ENCODE measurements at regions not wholly inside any gene's neighbourhood (a gene's known extent, or its start where the extent isn't known, plus 50 kb on each side); places are given as distances from the start of the nearest gene placed in this dataset.
A peak's percentile ranks its signal among the peaks of the same experiment; 100 is the strongest.

DNA sequence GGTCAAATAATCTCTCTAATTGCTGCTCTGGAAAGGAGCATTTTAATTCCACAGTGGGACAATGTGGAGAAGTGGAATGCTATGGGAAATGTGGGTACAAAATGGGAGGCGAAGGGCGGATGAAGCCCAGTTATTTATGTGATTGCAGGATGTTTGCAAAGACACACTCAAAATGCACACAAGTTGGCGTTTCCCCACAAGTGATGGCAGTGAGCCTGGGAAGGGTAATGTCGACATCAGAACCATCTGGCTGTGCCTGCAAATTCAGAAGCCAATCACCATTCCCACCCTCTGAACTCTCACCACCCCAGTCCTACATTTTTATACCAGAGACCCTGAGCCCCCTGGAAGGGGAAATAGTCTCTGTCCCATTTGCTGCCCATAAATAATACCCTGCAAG lies 201.1 kb downstream of the SOX9 start:
- Histone ChIP-seq H3K9me3 (ENCODE audit: control insufficient read depth, insufficient read depth, low read length) (no peaks in the 10 kb centered on the region), H3K27me3 (ENCODE audit: control insufficient read depth, insufficient read depth, low read length) (no peaks in the 10 kb centered on the region), H3K4me1 (ENCODE audit: control insufficient read depth, insufficient read depth, low read length) (no peaks in the 10 kb centered on the region), H3K4me3 (ENCODE audit: low read depth, low read length) (no peak overlapping the region), H3K36me3 (ENCODE audit: control insufficient read depth, insufficient read depth, low read length) (no peaks in the 10 kb centered on the region), H3K27ac (ENCODE audit: low read depth, low read length) (no peak overlapping the region)
- 90% methylated on average over 2 of the region's 4 CpGs for WGBS (ENCODE audit: insufficient coverage)
- peak in 1 of 6 donors; percentile 46 for DNase-seq (ENCODE audit: low read depth in 4 of 6, low spot score in 6 of 6)

DNA sequence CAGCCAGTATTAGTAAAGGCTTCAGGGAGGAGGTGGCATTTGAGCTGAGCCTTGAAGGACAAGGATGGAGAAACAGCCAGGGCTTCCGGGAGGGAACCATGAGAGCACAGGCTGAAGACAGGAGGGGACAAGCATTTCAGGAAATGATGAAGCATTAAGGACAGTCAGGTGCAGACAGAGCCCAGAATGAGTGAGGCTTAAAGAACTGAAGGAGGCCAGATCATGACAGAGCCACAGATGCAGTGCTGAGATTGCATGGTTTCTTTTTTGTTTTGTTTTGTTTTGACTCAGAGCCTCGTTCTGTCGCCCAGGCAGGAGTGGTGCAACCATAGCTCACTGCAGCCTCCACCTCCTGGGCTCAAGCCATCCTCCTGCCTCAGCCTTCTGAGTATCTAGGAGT lies 211.5 kb downstream of the SOX9 start:
- Histone ChIP-seq H3K4me3 (ENCODE audit: low read depth, low read length) (no peak overlapping the region), H3K4me1 (ENCODE audit: control insufficient read depth, insufficient read depth, low read length) (peaks cover 7% of the 10 kb centered on the region), H3K27ac (ENCODE audit: low read depth, low read length) (no peak overlapping the region), H3K27me3 (ENCODE audit: control insufficient read depth, insufficient read depth, low read length) (no peaks in the 10 kb centered on the region), H3K9me3 (ENCODE audit: control insufficient read depth, insufficient read depth, low read length) (no peaks in the 10 kb centered on the region), H3K36me3 (ENCODE audit: control insufficient read depth, insufficient read depth, low read length) (no peaks in the 10 kb centered on the region)
- WGBS (ENCODE audit: insufficient coverage), result 83% methylated on average over 3 of the region's 3 CpGs
- DNase-seq (ENCODE audit: low read depth in 4 of 6, low spot score in 6 of 6), result no peak

DNA sequence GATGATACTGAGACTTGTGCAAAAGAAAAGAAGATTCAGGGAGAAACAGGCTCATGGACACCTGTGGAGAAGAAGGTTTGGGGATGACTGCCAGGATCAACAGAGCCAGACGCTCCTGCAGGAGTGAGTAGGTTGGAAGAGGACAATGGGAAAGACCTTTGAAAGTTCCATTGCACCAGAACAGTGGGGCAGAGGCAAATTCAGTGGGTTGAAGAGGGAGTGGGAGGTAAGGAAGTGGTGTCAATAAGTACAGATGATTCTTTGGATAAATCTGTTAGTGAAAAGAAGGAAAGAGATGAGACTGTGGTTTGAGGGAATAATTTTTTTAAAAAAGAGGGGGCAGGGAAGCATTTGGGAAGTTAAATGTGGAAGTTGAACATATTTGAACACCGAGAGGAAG lies 212.8 kb downstream of the SOX9 start:
- Histone ChIP-seq H3K36me3 (ENCODE audit: control insufficient read depth, insufficient read depth, low read length) (no peaks in the 10 kb centered on the region), H3K27ac (ENCODE audit: low read depth, low read length) (no peak overlapping the region), H3K27me3 (ENCODE audit: control insufficient read depth, insufficient read depth, low read length) (no peaks in the 10 kb centered on the region), H3K4me1 (ENCODE audit: control insufficient read depth, insufficient read depth, low read length) (peaks cover 12% of the 10 kb centered on the region), H3K9me3 (ENCODE audit: control insufficient read depth, insufficient read depth, low read length) (no peaks in the 10 kb centered on the region), H3K4me3 (ENCODE audit: low read depth, low read length) (no peak overlapping the region)
- DNase-seq (ENCODE audit: low read depth in 4 of 6, low spot score in 6 of 6), result no peak
- WGBS (ENCODE audit: insufficient coverage), result 82% methylated on average over 2 of the region's 2 CpGs

DNA sequence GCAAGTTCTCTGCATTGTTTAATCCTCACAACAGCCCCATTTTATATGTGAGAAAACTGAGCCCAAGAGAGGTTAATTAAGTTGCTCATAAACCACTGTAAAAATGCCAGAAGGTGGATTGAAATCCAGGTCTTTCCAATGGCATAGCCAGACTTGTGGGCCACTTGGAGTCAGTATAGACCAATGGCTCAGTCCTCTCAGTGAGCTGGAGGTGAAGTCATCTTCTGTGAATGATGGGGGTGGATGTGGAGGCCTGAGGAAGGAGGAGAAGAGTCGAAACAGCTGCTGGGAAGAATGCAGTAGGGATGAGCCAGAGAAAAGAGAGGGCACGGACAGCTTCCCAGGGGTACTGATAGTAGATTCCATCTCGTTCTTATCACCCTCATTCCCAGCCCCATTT lies 213.4 kb downstream of the SOX9 start:
- Histone ChIP-seq H3K9me3 (ENCODE audit: control insufficient read depth, insufficient read depth, low read length) (no peaks in the 10 kb centered on the region), H3K4me1 (ENCODE audit: control insufficient read depth, insufficient read depth, low read length) (peaks cover 18% of the 10 kb centered on the region), H3K4me3 (ENCODE audit: low read depth, low read length) (no peak overlapping the region), H3K36me3 (ENCODE audit: control insufficient read depth, insufficient read depth, low read length) (no peaks in the 10 kb centered on the region), H3K27ac (ENCODE audit: low read depth, low read length) (no peak overlapping the region), H3K27me3 (ENCODE audit: control insufficient read depth, insufficient read depth, low read length) (no peaks in the 10 kb centered on the region)
- no CpG with 5 or more reads among the region's 3 CpGs for WGBS (ENCODE audit: insufficient coverage)
- DNase-seq (ENCODE audit: low read depth in 4 of 6, low spot score in 6 of 6), result no peak

DNA sequence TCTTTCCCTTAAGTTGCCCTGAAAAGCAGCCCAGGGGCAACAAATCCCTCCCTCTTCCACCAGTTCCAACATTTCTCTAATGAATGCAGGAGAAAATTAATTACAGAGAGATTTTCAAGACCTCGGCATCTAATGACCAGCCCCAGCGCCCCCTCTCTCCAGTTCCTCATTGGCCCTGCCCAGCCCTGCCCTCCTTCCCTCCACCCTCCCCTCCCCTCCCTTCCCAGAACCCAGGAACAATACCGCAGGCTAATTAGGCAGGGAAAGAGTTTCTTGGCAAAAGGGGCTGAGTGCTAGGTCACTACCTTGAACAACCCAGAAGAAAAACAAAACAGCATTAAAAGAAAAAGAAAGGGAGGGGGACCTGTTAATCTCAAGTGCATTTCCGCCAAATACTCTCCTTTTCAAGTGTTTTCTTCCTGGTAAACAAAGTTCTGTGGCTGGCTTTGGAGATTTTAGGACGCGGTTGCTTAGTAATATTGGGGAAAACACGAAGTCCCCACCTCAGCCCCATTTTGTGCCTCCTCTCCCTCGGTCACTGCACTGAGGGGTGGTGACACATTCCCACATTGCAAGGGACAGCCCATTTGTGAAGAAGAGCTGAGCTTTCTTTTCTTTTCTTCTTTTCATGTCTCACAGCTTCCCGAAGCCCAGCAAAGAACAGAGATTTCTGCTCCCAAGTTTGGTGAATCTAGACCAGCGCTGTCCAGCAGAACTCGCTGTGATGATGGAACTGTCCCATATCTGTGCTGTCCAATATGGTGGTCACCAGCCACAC lies 215.4 kb downstream of the SOX9 start:
- no peaks in the 10 kb centered on the region for H3K27me3 ChIP-seq (ENCODE audit: control insufficient read depth, insufficient read depth, low read length)
- H3K27ac ChIP-seq (ENCODE audit: low read depth, low read length), result peak overlapping the region; percentile 44
- no peaks in the 10 kb centered on the region for H3K9me3 ChIP-seq (ENCODE audit: control insufficient read depth, insufficient read depth, low read length)
- H3K4me1 ChIP-seq (ENCODE audit: control insufficient read depth, insufficient read depth, low read length), result peaks cover 21% of the 10 kb centered on the region
- no peaks in the 10 kb centered on the region for H3K36me3 ChIP-seq (ENCODE audit: control insufficient read depth, insufficient read depth, low read length)
- WGBS (ENCODE audit: insufficient coverage), result 86% methylated on average over 3 of the region's 11 CpGs
- no peak overlapping the region for H3K4me3 ChIP-seq (ENCODE audit: low read depth, low read length)
- DNase-seq (ENCODE audit: low read depth in 4 of 6, low spot score in 6 of 6), result peak in 4 of 6 donors; percentile 47 to 86 (median 69)

DNA sequence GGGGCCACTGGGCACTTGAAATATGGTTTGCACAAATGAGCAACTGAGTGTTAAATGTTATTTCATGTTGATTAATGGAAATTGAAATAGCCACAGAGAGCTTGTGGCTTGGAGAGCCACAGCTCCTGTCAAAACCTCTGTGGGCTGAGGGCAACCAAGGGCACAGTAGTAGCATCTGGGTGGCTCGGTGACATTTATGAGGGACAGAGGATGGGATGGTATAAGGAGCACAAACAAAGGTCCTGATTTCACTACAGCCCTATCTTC lies 215.9 kb downstream of the SOX9 start:
- DNase-seq (ENCODE audit: low read depth in 4 of 6, low spot score in 6 of 6), result no peak
- no peaks in the 10 kb centered on the region for H3K9me3 ChIP-seq (ENCODE audit: control insufficient read depth, insufficient read depth, low read length)
- H3K36me3 ChIP-seq (ENCODE audit: control insufficient read depth, insufficient read depth, low read length), result no peaks in the 10 kb centered on the region
- no peaks in the 10 kb centered on the region for H3K27me3 ChIP-seq (ENCODE audit: control insufficient read depth, insufficient read depth, low read length)
- H3K4me1 ChIP-seq (ENCODE audit: control insufficient read depth, insufficient read depth, low read length), result peaks cover 22% of the 10 kb centered on the region
- WGBS (ENCODE audit: insufficient coverage), result no CpG with 5 or more reads among the region's 1 CpG
- no peak overlapping the region for H3K4me3 ChIP-seq (ENCODE audit: low read depth, low read length)
- H3K27ac ChIP-seq (ENCODE audit: low read depth, low read length), result peak overlapping the region; percentile 44

DNA sequence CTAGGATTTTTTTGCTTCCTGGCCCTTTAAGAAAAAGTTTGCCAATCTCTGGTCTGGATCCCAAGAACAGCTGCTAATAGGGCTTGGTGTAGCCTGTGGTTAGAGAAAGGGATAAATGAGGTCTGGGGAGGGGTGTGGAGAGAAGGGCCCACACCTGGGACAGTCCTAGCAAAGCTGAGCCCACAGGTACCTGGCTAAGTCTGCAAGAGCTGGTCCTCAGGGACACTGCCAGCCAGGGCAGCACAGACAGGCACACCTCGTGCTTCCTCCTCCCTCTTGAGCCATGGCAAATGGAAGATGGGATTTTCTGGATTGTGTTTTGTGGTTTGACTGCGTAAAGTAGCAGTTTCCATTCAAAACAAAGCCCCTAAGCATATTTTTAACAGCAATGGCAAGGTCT lies 217.5 kb downstream of the SOX9 start:
- Histone ChIP-seq H3K4me1 (ENCODE audit: control insufficient read depth, insufficient read depth, low read length) (peaks cover 38% of the 10 kb centered on the region), H3K36me3 (ENCODE audit: control insufficient read depth, insufficient read depth, low read length) (no peaks in the 10 kb centered on the region), H3K27ac (ENCODE audit: low read depth, low read length) (no peak overlapping the region), H3K4me3 (ENCODE audit: low read depth, low read length) (no peak overlapping the region), H3K27me3 (ENCODE audit: control insufficient read depth, insufficient read depth, low read length) (no peaks in the 10 kb centered on the region), H3K9me3 (ENCODE audit: control insufficient read depth, insufficient read depth, low read length) (no peaks in the 10 kb centered on the region)
- WGBS (ENCODE audit: insufficient coverage), result no CpG with 5 or more reads among the region's 2 CpGs
- DNase-seq (ENCODE audit: low read depth in 4 of 6, low spot score in 6 of 6), result no peak

DNA sequence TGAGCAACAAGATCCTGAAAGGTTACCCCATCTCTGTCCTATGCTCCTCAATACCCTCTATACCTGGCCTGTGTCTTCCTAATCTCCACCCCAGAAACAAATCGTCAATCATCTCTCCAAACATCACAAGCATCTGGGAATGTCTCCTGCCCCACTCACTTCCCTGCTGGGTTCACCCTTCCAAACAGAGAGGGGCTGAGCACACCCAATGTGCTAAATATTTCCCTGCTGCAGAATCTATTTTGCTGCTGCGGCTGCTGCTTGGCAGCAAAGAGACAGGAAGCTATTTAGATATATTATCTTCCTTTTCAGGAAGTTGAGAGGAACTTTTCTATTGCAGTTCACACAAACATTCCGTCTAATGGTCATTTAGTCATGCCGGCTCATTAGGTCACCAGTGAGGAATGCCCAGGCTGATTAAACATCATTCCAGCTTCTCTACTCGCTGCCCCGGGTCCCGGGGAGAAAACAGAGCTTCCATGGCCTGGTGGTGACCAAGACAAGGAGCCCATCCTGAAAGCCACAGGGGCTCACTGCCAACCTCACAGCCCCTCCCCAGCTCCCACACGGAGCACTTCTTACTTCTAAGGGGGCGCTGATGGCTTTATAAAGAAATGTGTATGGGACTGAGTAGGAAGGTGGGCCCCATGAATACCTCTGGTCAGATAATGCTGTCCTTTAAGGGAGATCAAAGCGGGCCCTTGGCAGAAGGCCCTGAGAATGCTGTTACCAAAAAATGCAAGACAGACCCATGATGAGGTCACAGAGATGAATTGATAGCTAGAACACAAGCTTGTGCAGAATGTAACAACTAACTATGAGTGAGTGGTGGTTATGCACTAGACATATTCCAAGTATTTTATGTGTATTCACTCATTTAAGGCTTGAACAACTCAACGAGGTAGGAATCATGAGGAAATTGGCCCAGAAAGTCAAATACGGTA lies 218.3 kb downstream of the SOX9 start:
- Histone ChIP-seq H3K4me3 (ENCODE audit: low read depth, low read length) (no peak overlapping the region), H3K4me1 (ENCODE audit: control insufficient read depth, insufficient read depth, low read length) (peaks cover 46% of the 10 kb centered on the region), H3K9me3 (ENCODE audit: control insufficient read depth, insufficient read depth, low read length) (no peaks in the 10 kb centered on the region), H3K36me3 (ENCODE audit: control insufficient read depth, insufficient read depth, low read length) (no peaks in the 10 kb centered on the region), H3K27ac (ENCODE audit: low read depth, low read length) (peak overlapping the region; percentile 69), H3K27me3 (ENCODE audit: control insufficient read depth, insufficient read depth, low read length) (no peaks in the 10 kb centered on the region)
- DNase-seq (ENCODE audit: low read depth in 4 of 6, low spot score in 6 of 6), result peak in 2 of 6 donors; percentile 58 to 64
- 46% methylated on average over 6 of the region's 12 CpGs for WGBS (ENCODE audit: insufficient coverage)

DNA sequence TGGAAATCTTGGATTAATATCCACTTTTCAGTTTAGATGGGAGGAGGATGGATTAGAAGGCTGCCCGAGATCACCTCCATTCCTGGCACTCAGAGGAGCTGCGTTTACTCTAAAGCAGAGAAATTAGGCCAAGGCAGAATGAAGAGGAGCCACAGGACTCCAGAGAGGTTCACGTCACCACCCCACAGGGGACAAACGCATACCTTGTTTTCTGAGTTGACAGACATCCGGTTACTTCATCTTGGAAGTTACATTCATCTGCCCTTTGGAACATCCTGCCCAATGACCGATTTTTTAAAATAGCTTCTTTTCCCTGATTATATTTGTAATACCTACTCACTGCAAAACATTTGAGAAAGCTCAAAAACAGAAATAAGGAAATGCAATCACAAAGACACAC lies 220.0 kb downstream of the SOX9 start:
- Histone ChIP-seq H3K27me3 (ENCODE audit: control insufficient read depth, insufficient read depth, low read length) (no peaks in the 10 kb centered on the region), H3K27ac (ENCODE audit: low read depth, low read length) (no peak overlapping the region), H3K4me1 (ENCODE audit: control insufficient read depth, insufficient read depth, low read length) (peaks cover 48% of the 10 kb centered on the region), H3K9me3 (ENCODE audit: control insufficient read depth, insufficient read depth, low read length) (no peaks in the 10 kb centered on the region), H3K4me3 (ENCODE audit: low read depth, low read length) (no peak overlapping the region), H3K36me3 (ENCODE audit: control insufficient read depth, insufficient read depth, low read length) (no peaks in the 10 kb centered on the region)
- 65% methylated on average over 4 of the region's 6 CpGs for WGBS (ENCODE audit: insufficient coverage)
- DNase-seq (ENCODE audit: low read depth in 4 of 6, low spot score in 6 of 6), result no peak

DNA sequence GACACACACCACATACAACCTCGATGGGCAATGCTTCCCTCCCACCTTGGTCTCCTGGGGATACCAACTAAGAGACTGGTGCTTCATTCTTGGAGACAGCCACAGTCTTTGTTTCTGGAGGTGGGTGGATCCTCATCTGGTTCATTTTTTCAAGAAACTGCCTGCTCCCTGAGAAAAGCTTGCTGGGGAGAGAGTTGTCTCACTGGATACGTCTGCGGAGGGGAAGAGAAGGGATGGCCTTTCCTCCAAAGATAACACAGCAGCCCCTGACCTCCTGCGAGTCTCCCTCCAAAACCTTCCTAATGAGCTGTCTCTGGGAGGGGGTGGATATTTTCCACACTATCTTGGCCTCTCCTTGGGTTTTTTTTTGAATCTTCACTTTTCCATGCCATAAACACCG lies 221.2 kb downstream of the SOX9 start:
- H3K27me3 ChIP-seq (ENCODE audit: control insufficient read depth, insufficient read depth, low read length), result no peaks in the 10 kb centered on the region
- no peak overlapping the region for H3K4me3 ChIP-seq (ENCODE audit: low read depth, low read length)
- H3K36me3 ChIP-seq (ENCODE audit: control insufficient read depth, insufficient read depth, low read length), result no peaks in the 10 kb centered on the region
- 7% methylated on average over 1 of the region's 5 CpGs for WGBS (ENCODE audit: insufficient coverage)
- peak in 2 of 6 donors; percentile 66 to 83 for DNase-seq (ENCODE audit: low read depth in 4 of 6, low spot score in 6 of 6)
- peaks cover 41% of the 10 kb centered on the region for H3K4me1 ChIP-seq (ENCODE audit: control insufficient read depth, insufficient read depth, low read length)
- peak overlapping the region; percentile 85 for H3K27ac ChIP-seq (ENCODE audit: low read depth, low read length)
- no peaks in the 10 kb centered on the region for H3K9me3 ChIP-seq (ENCODE audit: control insufficient read depth, insufficient read depth, low read length)
